NCI-H524 (cell line): ENCODE measurements at regions not wholly inside any gene's neighbourhood (a gene's known extent, or its start where the extent isn't known, plus 50 kb on each side); places are given as distances from the start of the nearest gene placed in this dataset.

Source experiments
- DNase-seq, 2 experiments: peaks; one replicate each; lab custom pipeline; 2025; lab: John Stamatoyannopoulos, UW

GRCh38 chr22:49676783-49677494, 150.7 kb downstream of the BRD1 start:
- DNase-seq, result no peak

DNA sequence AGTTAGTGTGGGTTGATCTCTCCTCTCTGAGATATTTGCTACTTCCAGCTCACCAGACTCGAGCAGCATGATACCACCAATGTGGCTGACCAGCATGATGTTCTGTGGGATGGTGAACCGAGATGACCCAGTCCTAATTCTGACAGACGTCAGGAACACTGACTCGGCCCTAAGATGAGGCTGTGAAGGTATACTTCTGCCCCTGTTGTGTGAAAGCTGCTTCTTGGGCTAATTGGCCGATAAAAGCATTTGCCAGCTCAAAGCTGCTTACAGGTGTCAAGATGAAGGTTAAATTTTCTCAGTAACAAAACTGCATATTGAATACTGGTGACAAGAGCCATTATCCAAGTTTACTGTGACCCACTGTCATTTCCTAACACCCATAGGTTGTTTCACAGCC, 151.4 kb downstream of the BRD1 start:
- no peak for DNase-seq

DNA sequence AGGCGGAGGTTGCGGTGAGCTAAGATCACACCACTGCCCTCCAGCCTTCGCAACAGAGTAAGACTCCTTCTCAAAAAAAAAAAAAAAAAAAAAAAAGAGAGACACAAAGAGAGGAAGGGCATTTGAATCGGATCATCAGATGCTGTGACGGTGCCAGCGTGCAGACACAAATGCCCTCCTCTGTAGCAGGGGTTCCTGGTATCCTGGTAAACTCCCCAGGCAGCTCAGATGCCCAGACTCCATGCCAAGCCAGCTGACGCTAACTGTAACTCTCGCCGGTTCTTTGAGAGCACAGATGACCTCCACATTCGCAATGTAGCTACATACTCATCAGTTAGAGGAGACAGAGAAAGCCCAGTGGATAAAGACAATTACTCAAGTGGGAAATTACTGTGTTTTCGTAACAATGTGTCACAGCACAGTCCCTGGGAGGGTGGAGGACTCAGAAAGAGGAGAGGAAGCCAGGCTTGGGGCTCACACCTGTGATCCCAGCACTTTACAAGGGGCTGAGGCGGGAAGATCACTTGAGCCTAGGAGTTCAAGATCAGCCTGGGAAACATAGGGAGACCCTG, 153.1 kb downstream of the BRD1 start:
- no peak for DNase-seq

DNA sequence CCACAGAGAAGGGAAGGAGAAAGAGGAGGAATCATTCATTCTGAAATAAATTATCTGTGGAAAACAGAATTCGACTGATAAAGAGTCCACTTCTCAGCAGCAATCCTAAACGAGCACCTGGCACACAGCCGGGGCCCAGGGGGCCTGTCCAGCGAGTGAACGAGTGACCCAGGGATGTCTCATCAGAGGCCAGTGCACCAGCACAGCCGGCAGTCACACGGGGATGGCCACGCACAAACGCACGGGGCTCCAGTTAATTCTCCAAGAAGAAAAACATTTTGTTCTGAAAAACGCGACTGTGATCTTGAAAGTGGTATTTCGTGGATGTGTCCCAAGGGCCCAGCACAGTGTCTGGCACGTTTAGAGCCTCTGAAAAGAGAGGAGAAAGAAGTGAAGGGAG, 154.6 kb downstream of the BRD1 start:
- DNase-seq, result no peak

DNA sequence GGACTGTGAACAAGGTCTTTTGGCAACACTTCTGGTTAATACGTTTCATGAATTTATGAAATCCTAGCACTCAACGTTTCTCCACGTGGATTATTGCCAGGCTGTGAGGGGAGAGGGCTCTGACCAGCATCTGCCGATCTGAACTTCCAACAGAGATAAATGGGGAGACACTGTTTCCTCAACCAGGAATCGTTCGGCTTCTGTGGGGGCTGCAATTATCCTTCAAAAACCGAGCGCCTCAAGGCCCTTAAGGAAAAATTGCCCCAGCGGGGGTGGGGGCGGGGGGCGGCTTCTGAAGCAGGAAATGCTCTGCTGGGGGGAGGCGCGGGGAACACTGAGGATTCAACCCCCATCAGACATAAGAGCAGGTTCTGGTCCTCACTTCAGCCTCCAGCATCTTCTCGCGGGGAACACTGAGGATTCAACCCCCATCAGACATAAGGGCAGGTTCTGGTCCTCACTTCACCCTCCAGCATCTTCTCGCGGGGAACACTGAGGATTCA, 155.6 kb downstream of the BRD1 start:
- DNase-seq, result peak in 1 of 2 experiments; percentile 59

GRCh38 chr22:49671331-49672013, 156.2 kb downstream of the BRD1 start:
- peak; percentile 18 to 59 for DNase-seq

- peak; percentile 11 to 64 for DNase-seq
These were observed 157.0 kb downstream of the BRD1 start for GRCh38 chr22:49670456-49671330.

DNA sequence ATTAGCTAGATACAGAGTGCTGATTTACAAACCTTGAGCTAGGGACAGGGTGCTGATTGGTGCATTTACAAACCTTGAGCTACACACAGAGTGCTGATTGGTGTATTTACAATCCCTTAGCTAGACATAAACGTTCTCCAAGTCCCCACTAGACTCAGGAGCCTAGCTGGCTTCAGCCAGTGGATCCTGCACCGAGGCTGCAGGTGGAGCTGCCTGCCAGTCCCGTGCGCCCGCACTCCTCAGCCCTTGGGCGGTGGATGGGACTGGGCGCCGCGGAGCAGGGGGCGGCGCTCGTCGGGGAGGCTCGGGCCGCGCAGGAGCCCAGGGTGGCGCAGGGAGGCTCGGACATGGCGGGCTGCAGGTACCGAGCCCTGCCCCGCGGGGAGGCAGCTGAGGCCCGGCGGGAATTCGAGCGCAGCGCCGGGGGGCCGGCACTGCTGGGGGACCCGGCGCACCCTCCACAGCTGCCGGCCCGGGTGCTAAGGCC, 157.7 kb downstream of the BRD1 start:
- DNase-seq, result peak; percentile 13 to 56

DNA sequence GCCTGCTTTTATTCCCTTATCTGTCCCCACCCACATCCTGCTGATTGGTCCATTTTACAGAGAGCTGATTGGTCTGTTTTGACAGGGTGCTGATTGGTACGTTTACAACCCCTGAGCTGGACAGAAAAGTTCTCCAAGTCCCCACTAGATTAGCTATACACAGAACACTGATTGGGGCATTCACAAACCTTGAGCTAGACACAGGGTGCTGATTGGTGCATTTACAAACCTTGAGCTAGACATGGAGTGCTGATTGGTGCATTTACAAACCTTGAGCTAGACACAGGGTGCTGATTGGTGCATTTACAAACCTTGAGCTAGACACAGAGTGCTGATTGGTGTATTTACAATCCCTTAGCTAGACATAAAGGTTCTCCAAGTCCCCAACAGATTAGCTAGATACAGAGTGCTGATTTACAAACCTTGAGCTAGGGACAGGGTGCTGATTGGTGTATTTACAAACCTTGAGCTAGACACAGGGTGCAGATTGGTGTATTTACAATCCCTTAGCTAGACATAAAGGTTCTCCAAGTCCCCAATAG, 158.2 kb downstream of the BRD1 start:
- peak in 1 of 2 experiments; percentile 9 for DNase-seq

DNA sequence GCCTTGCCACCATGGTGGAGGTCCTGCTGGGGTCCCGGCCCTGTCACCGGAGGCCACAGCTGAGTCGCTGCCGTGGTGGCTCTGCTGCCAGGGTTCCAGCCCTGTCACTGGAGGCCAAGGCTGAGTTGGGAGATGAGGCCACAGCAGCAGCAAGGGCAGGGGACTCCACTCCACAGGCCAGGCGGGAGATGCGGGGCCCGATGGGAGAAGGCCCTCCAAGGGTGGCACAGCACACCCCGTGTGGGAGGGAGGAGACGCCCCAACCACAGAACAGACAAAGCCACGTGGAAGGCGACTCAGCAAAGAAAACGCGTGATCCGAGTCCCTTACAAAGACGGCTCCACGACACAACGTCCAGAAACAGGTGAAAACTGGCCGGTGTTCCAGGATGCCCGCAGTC, 159.3 kb downstream of the BRD1 start:
- no peak for DNase-seq

DNA sequence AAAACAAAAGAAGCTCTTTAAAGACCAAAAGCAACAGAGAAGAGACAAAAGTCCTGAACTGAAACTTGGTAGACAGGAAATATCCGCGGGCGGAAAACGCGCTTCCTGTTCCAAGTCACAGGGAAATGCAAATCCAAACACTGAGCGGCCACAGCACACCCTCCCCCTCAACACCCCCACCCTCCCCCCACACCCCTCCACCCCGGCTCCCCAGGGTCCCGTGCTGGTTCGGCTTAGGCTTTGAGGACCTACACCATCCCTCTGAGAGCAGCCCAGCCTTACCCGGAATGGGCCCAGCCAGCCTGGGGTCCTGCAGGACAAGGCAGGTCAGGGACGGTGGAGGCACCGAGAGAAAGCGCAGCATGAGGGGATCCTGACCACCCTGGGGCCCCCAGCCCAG, 160.4 kb downstream of the BRD1 start:
- no peak for DNase-seq

- no peak for DNase-seq
These were observed 161.4 kb downstream of the BRD1 start for GRCh38 chr22:49666146-49666809.

GRCh38 chr22:49664891-49665290, 162.8 kb downstream of the BRD1 start:
- no peak for DNase-seq

DNA sequence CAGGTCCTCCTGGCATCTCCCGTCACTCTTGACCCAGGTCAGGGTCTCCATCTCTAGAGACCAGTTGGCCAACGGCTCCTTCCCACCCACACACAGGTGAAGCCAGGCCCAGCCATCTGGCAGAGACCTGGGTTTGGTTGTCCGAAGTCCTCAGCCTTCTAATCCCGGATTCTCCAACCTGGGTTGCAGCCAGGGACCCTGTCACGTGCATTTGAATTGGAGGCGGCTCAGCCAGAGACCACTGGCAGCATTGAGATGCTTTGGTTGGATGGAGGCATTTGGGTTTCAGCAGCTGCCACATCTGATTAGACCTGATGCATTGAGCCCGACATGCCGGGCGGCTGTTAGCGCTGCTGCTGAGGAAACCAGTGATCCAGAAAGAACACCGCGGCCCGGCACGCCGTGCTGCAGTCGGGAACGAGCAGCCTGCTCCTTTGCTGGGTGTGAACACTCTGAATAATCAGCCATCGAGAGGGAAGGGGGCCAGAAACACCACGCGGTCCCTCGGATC, 163.2 kb downstream of the BRD1 start:
- peak in 1 of 2 experiments; percentile 29 for DNase-seq

DNA sequence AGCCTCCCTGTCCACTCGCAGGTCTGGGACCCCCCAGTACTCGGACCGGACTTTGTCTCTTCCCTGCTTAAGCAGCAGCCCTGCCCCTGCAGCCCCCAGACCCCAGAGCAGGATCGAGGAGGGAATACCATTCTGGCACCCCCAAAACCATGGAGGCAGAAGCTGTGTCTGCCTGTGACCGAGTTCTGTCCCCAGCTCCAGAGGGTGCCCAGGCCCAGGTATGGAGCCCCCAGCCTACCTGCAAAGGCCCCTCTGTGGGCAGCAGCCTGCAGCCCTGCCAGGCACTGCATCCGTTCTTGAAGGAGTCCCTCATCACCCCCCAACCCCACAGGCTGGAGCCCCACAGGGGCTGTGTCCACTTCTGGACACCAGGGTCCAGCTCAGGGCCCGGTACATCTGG, 163.8 kb downstream of the BRD1 start:
- DNase-seq, result no peak

DNA sequence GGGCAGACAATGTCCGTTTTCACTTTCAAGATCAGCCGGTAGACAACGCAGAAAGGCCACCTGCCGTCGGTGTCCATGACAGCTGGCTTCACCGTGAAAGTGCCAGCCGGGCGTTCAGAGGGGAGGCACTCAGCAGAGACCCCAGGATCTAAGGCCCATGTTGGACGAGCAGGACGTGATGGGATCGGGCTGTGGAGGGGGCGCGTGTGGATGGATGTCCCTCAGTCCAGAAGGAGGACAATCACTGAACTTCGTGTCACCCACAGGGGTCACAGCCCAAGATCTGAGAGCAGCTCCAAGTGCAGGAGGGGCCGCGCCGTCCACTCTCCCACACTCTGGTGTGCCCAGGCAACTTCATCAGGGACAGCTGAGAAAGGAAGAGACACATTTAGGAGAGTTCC, 164.4 kb downstream of the BRD1 start:
- DNase-seq, result no peak

GRCh38 chr22:49662681-49663080, 165.0 kb downstream of the BRD1 start:
- no peak for DNase-seq

DNA sequence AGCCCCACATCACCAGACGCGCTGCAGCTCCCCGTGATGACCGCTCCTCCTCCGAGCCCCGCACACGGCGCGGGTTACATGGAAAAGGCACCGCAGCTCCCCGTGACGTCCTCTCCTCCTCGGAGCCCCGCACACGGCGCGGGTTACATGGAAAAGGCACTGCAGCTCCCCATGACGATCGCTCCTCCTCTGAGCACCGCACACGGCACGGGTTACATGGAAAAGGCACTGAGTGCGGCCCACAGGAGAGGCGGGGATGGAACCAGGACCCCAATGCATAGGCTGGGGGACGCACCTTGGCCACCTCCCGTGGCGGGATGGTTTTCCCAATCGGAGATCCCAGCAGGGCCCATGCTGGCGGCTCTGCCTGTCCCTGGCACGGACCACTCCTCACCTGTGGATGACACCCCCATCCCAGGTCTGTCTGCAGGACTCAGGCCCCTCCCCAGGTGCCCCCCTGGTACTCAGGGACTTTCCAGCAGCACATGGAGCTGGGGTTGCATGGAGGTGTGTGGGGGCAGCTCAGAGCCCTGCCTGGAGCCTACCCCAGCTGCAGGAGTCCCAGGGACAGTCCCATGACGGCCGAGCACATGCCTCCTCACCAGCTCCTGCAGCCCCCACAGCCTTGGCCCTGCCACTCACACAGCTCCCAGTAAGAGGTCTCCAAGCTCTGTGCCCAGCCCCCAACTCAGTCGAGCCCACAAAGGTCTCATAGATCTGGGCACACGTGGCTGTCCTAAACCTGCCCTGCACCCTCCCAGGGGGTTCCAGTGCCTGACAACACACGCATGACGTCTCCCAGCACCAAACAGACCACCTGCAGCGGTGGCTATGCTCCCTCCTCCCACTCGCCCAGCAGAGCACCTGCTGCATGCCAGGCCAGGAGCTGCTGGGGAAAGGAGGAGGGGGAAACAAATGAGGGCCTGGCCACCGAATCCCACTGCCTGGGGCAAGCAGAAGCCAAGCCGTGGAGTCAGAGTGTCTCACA, 166.6 kb downstream of the BRD1 start:
- DNase-seq, result no peak

DNA sequence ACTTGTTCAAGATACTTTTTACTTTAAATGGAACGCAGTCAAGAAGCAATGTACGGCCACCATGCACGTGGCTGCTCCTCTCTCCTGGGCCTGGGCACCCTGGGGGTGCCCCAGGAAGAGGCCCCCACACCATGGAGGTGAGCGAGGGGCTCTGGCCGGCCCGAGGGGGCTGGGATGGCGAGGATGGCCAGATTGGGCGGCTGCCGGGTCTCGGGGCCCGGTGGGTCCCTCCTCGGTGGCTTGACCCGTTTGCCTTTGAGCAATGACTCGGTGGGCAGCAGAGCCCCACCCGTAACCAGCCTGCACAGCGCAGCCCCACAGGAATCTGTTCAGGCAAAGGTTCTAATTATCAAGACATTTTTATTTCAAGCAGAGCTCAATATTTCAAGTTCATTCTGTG, 167.4 kb downstream of the BRD1 start:
- DNase-seq, result no peak

GRCh38 chr22:49659924-49660315, 167.8 kb downstream of the BRD1 start:
- DNase-seq, result no peak
